Left colon (tissue), 2 donors: ENCODE measurements at regions not wholly inside any gene's neighbourhood (a gene's known extent, or its start where the extent isn't known, plus 50 kb on each side); places are given as distances from the start of the nearest gene placed in this dataset.

ENCODE experiments used
- ATAC-seq: fragments of 200-7000 bp; cut with Tn5 transposase; one replicate; pipeline ENCODE4 v1.9.1; 2020; ENCODE audit warnings: mild to moderate bottlenecking, moderate library complexity
- DNase-seq, 2 donors: peaks; one replicate each; pipeline ENCODE4 v3.0.0-alpha.2; 2020
- intact Hi-C, 2 donors: fragments of 100-400 bp; cut with DNase I in 1 of 2; cut with micrococcal nuclease in 1 of 2; formaldehyde crosslinking; loops; one replicate each; pipeline versions ENCODE4 v1.11.2 to v1.14.0; 2022; cut with DNase I, micrococcal nuclease
- donor health status: DM: no; HTN: no; CAD: no.
- donor health status: DM: yes; HTN: yes; CAD: no.

- intact Hi-C loops: no loop called here
- no peak for ATAC-seq
- DNase-seq: no peak
These were observed 151.3 kb upstream of the EGFLAM start for GRCh38 chr5:38107096-38107495.

GRCh38 chr5:38105801-38106200 lies 152.6 kb upstream of the EGFLAM start:
- no peak for DNase-seq
- intact Hi-C loops: no loop called here
- ATAC-seq: no peak

GRCh38 chr5:38105231-38105570 lies 153.2 kb upstream of the EGFLAM start:
- DNase-seq (no peak), ATAC-seq (no peak)
- intact Hi-C loops: no loop called here

GRCh38 chr5:38104497-38105230 lies 153.7 kb upstream of the EGFLAM start:
- intact Hi-C loops: no loop called here
- DNase-seq: no peak
- ATAC-seq: no peak

GRCh38 chr5:38101897-38102296 lies 156.5 kb upstream of the EGFLAM start:
- intact Hi-C loops: no loop called here

GRCh38 chr5:38099205-38100168 lies 158.9 kb upstream of the EGFLAM start:
- intact Hi-C loops: no loop called here
- no peak for DNase-seq
- no peak for ATAC-seq

More at GRCh38 chr5:38101897-38102296, 156.5 kb upstream of the EGFLAM start:
- DNase-seq (no peak), ATAC-seq (no peak)

GRCh38 chr5:38094889-38095288 lies 163.5 kb upstream of the EGFLAM start:
- ATAC-seq: no peak
- DNase-seq: no peak
- intact Hi-C loops: no loop called here

GRCh38 chr5:38093855-38094254 lies 164.5 kb upstream of the EGFLAM start:
- intact Hi-C loops: no loop called here
- DNase-seq: no peak
- ATAC-seq: no peak

GRCh38 chr5:38086777-38087176 lies 171.6 kb upstream of the EGFLAM start:
- intact Hi-C loops: no loop called here
- DNase-seq (no peak), ATAC-seq (no peak)

- intact Hi-C loops: no loop called here
- DNase-seq (no peak), ATAC-seq (no peak)
These were observed 178.5 kb upstream of the EGFLAM start for GRCh38 chr5:38079620-38080402.

GRCh38 chr5:38078161-38078560 lies 180.2 kb upstream of the EGFLAM start:
- no peak for ATAC-seq
- DNase-seq: no peak
- intact Hi-C loops: no loop called here

- intact Hi-C loops: no loop called here
- ATAC-seq: no peak
- DNase-seq: no peak
These were observed 180.7 kb upstream of the EGFLAM start for GRCh38 chr5:38077652-38078051.

- ATAC-seq: no peak
- DNase-seq: no peak
- intact Hi-C loops: no loop called here
These were observed 186.3 kb upstream of the EGFLAM start for GRCh38 chr5:38071831-38072694.

GRCh38 chr5:38070304-38070950 lies 187.9 kb upstream of the EGFLAM start:
- intact Hi-C loops: no loop called here
- no peak for ATAC-seq
- no peak for DNase-seq

- ATAC-seq (no peak), DNase-seq (no peak)
- intact Hi-C loops: no loop called here
These were observed 189.0 kb upstream of the EGFLAM start for GRCh38 chr5:38069360-38069759.

GRCh38 chr5:38060354-38060753 lies 198.0 kb upstream of the EGFLAM start:
- intact Hi-C loops: no loop called here
- ATAC-seq (no peak), DNase-seq (no peak)

GRCh38 chr5:38059876-38060275 lies 198.5 kb upstream of the EGFLAM start:
- no peak for ATAC-seq
- intact Hi-C loops: no loop called here
- no peak for DNase-seq
